ENCODE measurements at regions not wholly inside any gene's neighbourhood (a gene's known extent, or its start where the extent isn't known, plus 50 kb on each side); places are given as distances from the start of the nearest gene placed in this dataset.

DNA sequence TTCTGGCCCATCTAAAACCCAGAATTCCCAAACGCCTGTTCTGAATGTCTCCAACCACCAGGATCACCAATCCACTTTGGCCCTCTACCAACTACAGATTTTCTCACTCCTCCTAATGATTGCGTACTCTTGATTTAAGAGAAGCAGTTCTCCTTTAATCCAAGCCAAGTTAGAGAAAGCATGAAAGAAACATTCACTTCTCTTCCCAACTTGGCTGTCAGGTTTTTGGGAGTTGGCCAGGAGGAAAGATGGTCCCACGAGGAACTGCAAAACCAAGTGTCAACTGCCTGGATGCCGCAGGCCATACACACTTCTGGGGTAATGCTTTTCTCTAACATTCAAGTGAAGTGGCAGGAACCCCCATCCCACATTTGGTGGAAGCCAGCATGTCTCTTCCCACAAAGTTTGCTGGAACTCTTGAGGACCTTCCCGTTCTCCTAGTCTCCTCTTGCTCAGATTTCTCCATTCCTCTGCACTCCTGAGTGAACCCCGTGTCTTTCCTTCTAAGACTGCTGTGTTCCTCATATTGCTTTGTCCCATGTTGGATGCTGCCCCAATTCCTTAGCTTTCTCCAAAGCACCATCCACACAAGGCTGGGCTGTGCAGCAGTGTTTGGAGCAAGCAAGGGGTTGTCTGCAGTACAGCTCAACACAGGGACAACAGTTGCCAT, 138.5 kb upstream of the LGALSL start:
- ATAC-seq, result no peak
- TF ChIP-seq, protein P1, sequence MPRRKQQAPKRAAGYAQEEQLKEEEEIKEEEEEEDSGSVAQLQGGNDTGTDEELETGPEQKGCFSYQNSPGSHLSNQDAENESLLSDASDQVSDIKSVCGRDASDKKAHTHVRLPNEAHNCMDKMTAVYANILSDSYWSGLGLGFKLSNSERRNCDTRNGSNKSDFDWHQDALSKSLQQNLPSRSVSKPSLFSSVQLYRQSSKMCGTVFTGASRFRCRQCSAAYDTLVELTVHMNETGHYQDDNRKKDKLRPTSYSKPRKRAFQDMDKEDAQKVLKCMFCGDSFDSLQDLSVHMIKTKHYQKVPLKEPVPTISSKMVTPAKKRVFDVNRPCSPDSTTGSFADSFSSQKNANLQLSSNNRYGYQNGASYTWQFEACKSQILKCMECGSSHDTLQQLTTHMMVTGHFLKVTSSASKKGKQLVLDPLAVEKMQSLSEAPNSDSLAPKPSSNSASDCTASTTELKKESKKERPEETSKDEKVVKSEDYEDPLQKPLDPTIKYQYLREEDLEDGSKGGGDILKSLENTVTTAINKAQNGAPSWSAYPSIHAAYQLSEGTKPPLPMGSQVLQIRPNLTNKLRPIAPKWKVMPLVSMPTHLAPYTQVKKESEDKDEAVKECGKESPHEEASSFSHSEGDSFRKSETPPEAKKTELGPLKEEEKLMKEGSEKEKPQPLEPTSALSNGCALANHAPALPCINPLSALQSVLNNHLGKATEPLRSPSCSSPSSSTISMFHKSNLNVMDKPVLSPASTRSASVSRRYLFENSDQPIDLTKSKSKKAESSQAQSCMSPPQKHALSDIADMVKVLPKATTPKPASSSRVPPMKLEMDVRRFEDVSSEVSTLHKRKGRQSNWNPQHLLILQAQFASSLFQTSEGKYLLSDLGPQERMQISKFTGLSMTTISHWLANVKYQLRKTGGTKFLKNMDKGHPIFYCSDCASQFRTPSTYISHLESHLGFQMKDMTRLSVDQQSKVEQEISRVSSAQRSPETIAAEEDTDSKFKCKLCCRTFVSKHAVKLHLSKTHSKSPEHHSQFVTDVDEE (CRISPR knock-in tag; IDR thresholded peaks at IDR 0.05), result no peak
- no peak for TF ChIP-seq ZC3H10 (CRISPR knock-in tag; IDR thresholded peaks at IDR 0.05)
- no peak for TF ChIP-seq ZNF70 (CRISPR knock-in tag; IDR thresholded peaks at IDR 0.05)
- TF ChIP-seq, protein P2, sequence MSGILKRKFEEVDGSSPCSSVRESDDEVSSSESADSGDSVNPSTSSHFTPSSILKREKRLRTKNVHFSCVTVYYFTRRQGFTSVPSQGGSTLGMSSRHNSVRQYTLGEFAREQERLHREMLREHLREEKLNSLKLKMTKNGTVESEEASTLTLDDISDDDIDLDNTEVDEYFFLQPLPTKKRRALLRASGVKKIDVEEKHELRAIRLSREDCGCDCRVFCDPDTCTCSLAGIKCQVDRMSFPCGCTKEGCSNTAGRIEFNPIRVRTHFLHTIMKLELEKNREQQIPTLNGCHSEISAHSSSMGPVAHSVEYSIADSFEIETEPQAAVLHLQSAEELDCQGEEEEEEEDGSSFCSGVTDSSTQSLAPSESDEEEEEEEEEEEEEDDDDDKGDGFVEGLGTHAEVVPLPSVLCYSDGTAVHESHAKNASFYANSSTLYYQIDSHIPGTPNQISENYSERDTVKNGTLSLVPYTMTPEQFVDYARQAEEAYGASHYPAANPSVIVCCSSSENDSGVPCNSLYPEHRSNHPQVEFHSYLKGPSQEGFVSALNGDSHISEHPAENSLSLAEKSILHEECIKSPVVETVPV (CRISPR knock-in tag; IDR thresholded peaks at IDR 0.05), result no peak
- TF ChIP-seq, protein P3, sequence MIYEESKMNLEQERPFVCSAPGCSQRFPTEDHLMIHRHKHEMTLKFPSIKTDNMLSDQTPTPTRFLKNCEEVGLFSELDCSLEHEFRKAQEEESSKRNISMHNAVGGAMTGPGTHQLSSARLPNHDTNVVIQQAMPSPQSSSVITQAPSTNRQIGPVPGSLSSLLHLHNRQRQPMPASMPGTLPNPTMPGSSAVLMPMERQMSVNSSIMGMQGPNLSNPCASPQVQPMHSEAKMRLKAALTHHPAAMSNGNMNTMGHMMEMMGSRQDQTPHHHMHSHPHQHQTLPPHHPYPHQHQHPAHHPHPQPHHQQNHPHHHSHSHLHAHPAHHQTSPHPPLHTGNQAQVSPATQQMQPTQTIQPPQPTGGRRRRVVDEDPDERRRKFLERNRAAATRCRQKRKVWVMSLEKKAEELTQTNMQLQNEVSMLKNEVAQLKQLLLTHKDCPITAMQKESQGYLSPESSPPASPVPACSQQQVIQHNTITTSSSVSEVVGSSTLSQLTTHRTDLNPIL (CRISPR knock-in tag; IDR thresholded peaks at IDR 0.05; ENCODE audit: low read depth), result no peak
- no peak for TF ChIP-seq RARB (CRISPR knock-in tag; IDR thresholded peaks at IDR 0.05)
- TF ChIP-seq PPARA (CRISPR knock-in tag; IDR thresholded peaks at IDR 0.05; ENCODE audit: borderline replicate concordance), result no peak
- no peak for TF ChIP-seq OSR1 (CRISPR knock-in tag; IDR thresholded peaks at IDR 0.05)
- no peak for TF ChIP-seq TCF4 (CRISPR knock-in tag; IDR thresholded peaks at IDR 0.05; ENCODE audit: borderline replicate concordance)
- no peak for TF ChIP-seq TOX (CRISPR knock-in tag; IDR thresholded peaks at IDR 0.05; ENCODE audit: borderline replicate concordance)
- no peak for TF ChIP-seq GLIS3 (CRISPR knock-in tag; IDR thresholded peaks at IDR 0.05)
- TF ChIP-seq, protein P4, sequence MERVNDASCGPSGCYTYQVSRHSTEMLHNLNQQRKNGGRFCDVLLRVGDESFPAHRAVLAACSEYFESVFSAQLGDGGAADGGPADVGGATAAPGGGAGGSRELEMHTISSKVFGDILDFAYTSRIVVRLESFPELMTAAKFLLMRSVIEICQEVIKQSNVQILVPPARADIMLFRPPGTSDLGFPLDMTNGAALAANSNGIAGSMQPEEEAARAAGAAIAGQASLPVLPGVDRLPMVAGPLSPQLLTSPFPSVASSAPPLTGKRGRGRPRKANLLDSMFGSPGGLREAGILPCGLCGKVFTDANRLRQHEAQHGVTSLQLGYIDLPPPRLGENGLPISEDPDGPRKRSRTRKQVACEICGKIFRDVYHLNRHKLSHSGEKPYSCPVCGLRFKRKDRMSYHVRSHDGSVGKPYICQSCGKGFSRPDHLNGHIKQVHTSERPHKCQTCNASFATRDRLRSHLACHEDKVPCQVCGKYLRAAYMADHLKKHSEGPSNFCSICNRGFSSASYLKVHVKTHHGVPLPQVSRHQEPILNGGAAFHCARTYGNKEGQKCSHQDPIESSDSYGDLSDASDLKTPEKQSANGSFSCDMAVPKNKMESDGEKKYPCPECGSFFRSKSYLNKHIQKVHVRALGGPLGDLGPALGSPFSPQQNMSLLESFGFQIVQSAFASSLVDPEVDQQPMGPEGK (CRISPR knock-in tag; IDR thresholded peaks at IDR 0.05; ENCODE audit: borderline replicate concordance), result no peak
- TF ChIP-seq ZFP3 (CRISPR knock-in tag; IDR thresholded peaks at IDR 0.05), result no peak
- TF ChIP-seq ISL1 (CRISPR knock-in tag; IDR thresholded peaks at IDR 0.05), result no peak
- TF ChIP-seq ZFP30 (CRISPR knock-in tag; IDR thresholded peaks at IDR 0.05), result no peak
- TF ChIP-seq, protein P5, sequence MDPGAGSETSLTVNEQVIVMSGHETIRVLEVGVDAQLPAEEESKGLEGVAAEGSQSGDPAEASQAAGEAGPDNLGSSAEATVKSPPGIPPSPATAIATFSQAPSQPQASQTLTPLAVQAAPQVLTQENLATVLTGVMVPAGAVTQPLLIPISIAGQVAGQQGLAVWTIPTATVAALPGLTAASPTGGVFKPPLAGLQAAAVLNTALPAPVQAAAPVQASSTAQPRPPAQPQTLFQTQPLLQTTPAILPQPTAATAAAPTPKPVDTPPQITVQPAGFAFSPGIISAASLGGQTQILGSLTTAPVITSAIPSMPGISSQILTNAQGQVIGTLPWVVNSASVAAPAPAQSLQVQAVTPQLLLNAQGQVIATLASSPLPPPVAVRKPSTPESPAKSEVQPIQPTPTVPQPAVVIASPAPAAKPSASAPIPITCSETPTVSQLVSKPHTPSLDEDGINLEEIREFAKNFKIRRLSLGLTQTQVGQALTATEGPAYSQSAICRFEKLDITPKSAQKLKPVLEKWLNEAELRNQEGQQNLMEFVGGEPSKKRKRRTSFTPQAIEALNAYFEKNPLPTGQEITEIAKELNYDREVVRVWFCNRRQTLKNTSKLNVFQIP (CRISPR knock-in tag; IDR thresholded peaks at IDR 0.05; ENCODE audit: borderline replicate concordance, low read depth), result no peak
- no peak for TF ChIP-seq ARNTL (CRISPR knock-in tag; IDR thresholded peaks at IDR 0.05; ENCODE audit: borderline replicate concordance, low read depth)
- no peak for TF ChIP-seq BACH2 (CRISPR knock-in tag; IDR thresholded peaks at IDR 0.05; ENCODE audit: borderline replicate concordance)

DNA sequence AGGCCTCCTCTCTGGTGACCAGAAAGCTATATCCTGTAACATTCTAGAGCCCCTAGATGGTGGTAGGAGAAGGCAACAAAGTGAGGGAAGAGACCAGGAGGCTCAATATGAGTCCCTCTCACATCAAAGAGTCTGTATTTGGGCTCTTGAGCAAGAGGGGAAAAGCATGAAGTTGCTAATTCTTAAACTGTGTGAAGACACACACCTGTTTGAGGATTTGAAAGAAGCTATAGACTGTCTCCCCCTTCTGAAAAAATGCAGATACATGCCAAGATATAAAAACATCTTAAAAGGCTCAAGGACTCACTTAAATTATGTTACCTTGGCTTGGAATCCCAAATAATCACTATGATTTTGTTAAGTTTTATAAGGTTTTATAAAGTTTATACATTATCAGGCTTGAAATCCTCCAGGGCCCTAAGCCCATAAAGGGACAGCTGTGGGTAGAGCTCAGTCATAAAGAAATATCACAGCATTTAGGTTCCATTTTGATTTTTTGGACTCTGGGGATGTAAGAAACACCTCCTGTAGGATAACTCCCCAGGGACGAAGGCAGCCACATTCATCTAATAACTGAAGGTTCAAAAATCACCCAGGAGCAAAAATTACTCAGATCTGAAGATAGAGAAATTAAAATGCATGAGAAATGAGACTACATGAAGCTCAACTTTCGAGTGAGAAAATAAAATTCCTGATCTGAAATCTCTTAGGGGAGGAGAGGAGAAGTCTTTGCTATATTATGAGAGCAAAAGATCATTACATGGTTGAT, 136.1 kb upstream of the LGALSL start:
- TF ChIP-seq TCF4 (CRISPR knock-in tag; IDR thresholded peaks at IDR 0.05; ENCODE audit: borderline replicate concordance) (no peak), ZNF70 (CRISPR knock-in tag; IDR thresholded peaks at IDR 0.05) (no peak), ZFP3 (CRISPR knock-in tag; IDR thresholded peaks at IDR 0.05) (no peak)
- ATAC-seq, result no peak

DNA sequence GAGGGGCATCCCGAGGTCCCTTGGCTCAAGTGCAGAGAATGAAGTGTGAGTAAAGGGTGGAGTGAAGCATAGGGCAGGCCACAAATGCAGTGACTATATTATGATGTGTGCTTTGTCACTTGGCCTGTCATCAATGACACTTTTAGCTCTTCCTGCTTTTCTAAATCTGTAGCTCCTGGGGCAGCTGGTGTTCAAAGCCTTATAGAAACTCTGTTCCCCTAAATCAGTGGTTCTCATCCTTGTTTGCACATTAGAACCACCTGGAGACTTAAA, 135.6 kb upstream of the LGALSL start:
- ATAC-seq, result no peak
- TF ChIP-seq CSDC2 (CRISPR knock-in tag; IDR thresholded peaks at IDR 0.05) (no peak), PPARA (CRISPR knock-in tag; IDR thresholded peaks at IDR 0.05; ENCODE audit: borderline replicate concordance) (no peak), TCF4 (CRISPR knock-in tag; IDR thresholded peaks at IDR 0.05; ENCODE audit: borderline replicate concordance) (no peak), ISL1 (CRISPR knock-in tag; IDR thresholded peaks at IDR 0.05) (no peak), TOX (CRISPR knock-in tag; IDR thresholded peaks at IDR 0.05; ENCODE audit: borderline replicate concordance) (no peak)
- TF ChIP-seq, protein P5 (CRISPR knock-in tag; IDR thresholded peaks at IDR 0.05; ENCODE audit: borderline replicate concordance, low read depth), result no peak

Measured in SK-N-SH treated with all-trans-retinoic acid at 6 μM for 48 hours (cell line).